A549 (cell line): ENCODE measurements at regions not wholly inside any gene's neighbourhood (a gene's known extent, or its start where the extent isn't known, plus 50 kb on each side); places are given as distances from the start of the nearest gene placed in this dataset.

ENCODE experiments used
- ATAC-seq, 2 experiments: fragments of 200-7000 bp in 1 of 2; fragments of >200 bp in 1 of 2; cut with Nextera tagmentation in 1 of 2; cut with Tn5 transposase in 1 of 2; 3 replicates each; pipeline versions ENCODE4 v1.8.0 to v1.9.1; 2018 to 2020; ENCODE audit warnings: mild to moderate bottlenecking in 1 of 2, moderate library complexity in 1 of 2
- CTCF ChIA-PET: fragments of 300-600 bp; sonication (Branson Sonifier 250); formaldehyde crosslinking; extraction: SDS; loops from one replicate; lab custom pipeline; 2021; ENCODE audit warnings: antibody characterized with exemption, inconsistent platforms; lab: Yijun Ruan, JAX
- POLR2A ChIA-PET: fragments of 350-600 bp; formaldehyde crosslinking; extraction: SDS; loops from one replicate; lab custom pipeline; 2021; ENCODE audit warnings: antibody characterized with exemption, inconsistent platforms; lab: Yijun Ruan, JAX
- DNase-seq, 2 experiments: peaks; one replicate each; pipeline versions ENCODE4 v3.0.0 to v3.0.0-alpha.2; 2011 to 2016; ENCODE audit warnings: low read depth in 1 of 2, low spot score in 1 of 2
- FAIRE-seq: peaks from 2 replicates; lab custom pipeline; 2011; peaks lifted over from hg19 to GRCh38; lab: Jason Lieb, UNC
- H3K27ac ChIP-seq, 2 experiments: fragments of >200 bp; sonication (Bioruptor Twin); formaldehyde crosslinking; 3 replicates each; pipeline ENCODE4 v1.5.1; 2016 to 2017
- H3K4me1 ChIP-seq: fragments of >200 bp; sonication (Bioruptor Twin); formaldehyde crosslinking; 3 replicates; pipeline ENCODE4 v1.6.1; 2016
- H3K4me2 ChIP-seq: fragments of >200 bp; sonication (Bioruptor Twin); formaldehyde crosslinking; 3 replicates; pipeline ENCODE4 v1.6.1; 2016
- H3K4me3 ChIP-seq: fragments of >200 bp; sonication (Bioruptor Twin); formaldehyde crosslinking; 3 replicates; pipeline ENCODE4 v1.5.1; 2016
- H3K9me3 ChIP-seq: fragments of >200 bp; sonication (Bioruptor Twin); formaldehyde crosslinking; 3 replicates; pipeline ENCODE4 v1.6.1; 2016
- BHLHE40 ChIP-seq: IDR thresholded peaks from 2 replicates; pipeline ENCODE4 v1.6.1; 2012; ENCODE audit warnings: low read depth, low read length, inconsistent platforms
- CBX2 ChIP-seq: fragments of 200-600 bp; sonication (generic); IDR thresholded peaks from 2 replicates; pipeline ENCODE4 v1.6.1; 2016; ENCODE audit warnings: low read depth, mild to moderate bottlenecking, borderline replicate concordance
- CBX8 ChIP-seq: fragments of 200-600 bp; sonication (generic); IDR thresholded peaks from 2 replicates; pipeline ENCODE4 v1.6.1; 2016
- CEBPB ChIP-seq, 2 experiments: fragments of >200 bp in 1 of 2; sonication (Bioruptor Twin) in 1 of 2; formaldehyde crosslinking in 1 of 2; IDR thresholded peaks; 2 replicates each; pipeline ENCODE4 v1.6.1; 2012 to 2016
- EP300 ChIP-seq, 2 experiments: fragments of >200 bp; sonication (Bioruptor Twin); formaldehyde crosslinking; IDR thresholded peaks; 2 replicates in 1 of 2; 3 replicates in 1 of 2; pipeline ENCODE4 v1.6.1; 2016 to 2017
- ESRRA ChIP-seq: fragments of 150-350 bp; IDR thresholded peaks from 2 replicates; pipeline ENCODE4 v1.6.1; 2014; ENCODE audit warnings: mild to moderate bottlenecking, low read length, borderline replicate concordance
- FOXS1 ChIP-seq: fragments of 250-450 bp; sonication (Bioruptor Pico); IDR thresholded peaks from 2 replicates; pipeline ENCODE4 v1.5.0; 2020; ENCODE audit warnings: mild to moderate bottlenecking, moderate library complexity
- GATA3 ChIP-seq: IDR thresholded peaks from 2 replicates; pipeline ENCODE4 v1.6.1; 2012; ENCODE audit warnings: borderline replicate concordance
- HDAC2 ChIP-seq: fragments of 200-600 bp; sonication (generic); IDR thresholded peaks from 2 replicates; pipeline ENCODE4 v1.6.1; 2016
- HEYL ChIP-seq: fragments of 250-450 bp; sonication (Bioruptor Pico); IDR thresholded peaks from 2 replicates; pipeline ENCODE4 v1.8.0; 2021; ENCODE audit warnings: mild to moderate bottlenecking, moderate library complexity
- HMGXB4 ChIP-seq: fragments of 250-450 bp; sonication (Bioruptor Pico); IDR thresholded peaks from 2 replicates; pipeline ENCODE4 v1.5.0; 2021; ENCODE audit warnings: mild to moderate bottlenecking, moderate library complexity, borderline replicate concordance
- HOXA7 ChIP-seq: fragments of 250-450 bp; sonication (Bioruptor Pico); IDR thresholded peaks from 2 replicates; pipeline ENCODE4 v1.5.0; 2020; ENCODE audit warnings: mild to moderate bottlenecking, moderate library complexity
- HOXB13 ChIP-seq: fragments of 250-450 bp; sonication (Bioruptor Pico); IDR thresholded peaks from 2 replicates; pipeline ENCODE4 v1.5.0; 2020; ENCODE audit warnings: low read depth, mild to moderate bottlenecking, moderate library complexity
- HOXB5 ChIP-seq: fragments of 250-450 bp; sonication (Bioruptor Pico); IDR thresholded peaks from 2 replicates; pipeline ENCODE4 v1.5.0; 2020; ENCODE audit warnings: mild to moderate bottlenecking, moderate library complexity
- JUN ChIP-seq, 2 experiments: fragments of >200 bp; sonication (Bioruptor Twin); formaldehyde crosslinking; IDR thresholded peaks; 2 replicates in 1 of 2; 3 replicates in 1 of 2; pipeline ENCODE4 v1.6.1; 2016 to 2017
- MAZ ChIP-seq: fragments of 150-350 bp; IDR thresholded peaks from 2 replicates; pipeline ENCODE4 v1.6.1; 2014; ENCODE audit warnings: antibody characterized with exemption, low read depth, low read length, borderline replicate concordance
- MYC ChIP-seq: IDR thresholded peaks from 2 replicates; pipeline ENCODE4 v1.6.1; 2012; ENCODE audit warnings: mild to moderate bottlenecking, inconsistent platforms, low read length, improper control_type of control experiment, borderline replicate concordance
- NFE2L2 ChIP-seq: fragments of 150-350 bp; conservative IDR thresholded peaks from 2 replicates; pipeline ENCODE4 v1.6.1; 2014; ENCODE audit warnings: low read length
- NPAS2 ChIP-seq: fragments of 250-450 bp; sonication (Bioruptor Pico); IDR thresholded peaks from 2 replicates; pipeline ENCODE4 v1.8.0; 2022; ENCODE audit warnings: mild to moderate bottlenecking, moderate library complexity, borderline replicate concordance
- PBX3 ChIP-seq: IDR thresholded peaks from 2 replicates; pipeline ENCODE4 v1.6.1; 2012
- PHF8 ChIP-seq: fragments of 200-600 bp; sonication (generic); IDR thresholded peaks from 2 replicates; pipeline ENCODE4 v1.6.1; 2016; ENCODE audit warnings: low read depth, mild to moderate bottlenecking, antibody characterized with exemption, moderate library complexity, borderline replicate concordance
- RARB ChIP-seq: fragments of 250-450 bp; sonication (Bioruptor Pico); IDR thresholded peaks from 2 replicates; pipeline ENCODE4 v1.8.0; 2021; ENCODE audit warnings: mild to moderate bottlenecking, moderate library complexity
- RCOR1 ChIP-seq: fragments of 150-350 bp; IDR thresholded peaks from 2 replicates; pipeline ENCODE4 v1.6.1; 2014; ENCODE audit warnings: antibody characterized with exemption, low read length, low read depth
- RFX5 ChIP-seq: fragments of 450-650 bp; IDR thresholded peaks from 2 replicates; pipeline ENCODE4 v1.7.1; 2014; ENCODE audit warnings: antibody characterized with exemption, mild to moderate bottlenecking, moderate library complexity
- RNF2 ChIP-seq: fragments of 200-600 bp; sonication (generic); IDR thresholded peaks from 2 replicates; pipeline ENCODE4 v1.6.1; 2016; ENCODE audit warnings: low read depth, mild to moderate bottlenecking, antibody characterized with exemption, moderate library complexity, borderline replicate concordance
- SREBF2 ChIP-seq: fragments of 450-650 bp; IDR thresholded peaks from 2 replicates; pipeline ENCODE4 v1.6.1; 2014; ENCODE audit warnings: mild to moderate bottlenecking, moderate library complexity
- WGBS: methylation state at CpG from one replicate; pipeline ENCODE4 v1.1.6; 2017; ENCODE audit errors: missing lambda C conversion rate; 5-methylcytosine and 5-hydroxymethylcytosine counted together
- TF ChIP-seq, protein P1 (sequence below): fragments of >200 bp; sonication (Bioruptor Twin); formaldehyde crosslinking; IDR thresholded peaks from 3 replicates; pipeline ENCODE4 v1.6.1; 2016
- TF ChIP-seq, protein P2 (sequence below): fragments of >200 bp; sonication (Bioruptor Twin); formaldehyde crosslinking; IDR thresholded peaks from 3 replicates; pipeline ENCODE4 v1.5.1; 2016
- TF ChIP-seq, protein P3 (sequence below): fragments of 450-650 bp; IDR thresholded peaks from 2 replicates; pipeline ENCODE4 v1.6.1; 2014; ENCODE audit warnings: antibody characterized with exemption

GRCh38 chr7:91336106-91336505, 71.9 kb downstream of the FZD1 start:
- Histone ChIP-seq H3K4me1 (no peaks in the 10 kb centered on the region), H3K27ac (no peak overlapping the region), H3K4me3 (no peak overlapping the region), H3K9me3 (no peaks in the 10 kb centered on the region), H3K4me2 (no peak overlapping the region)
- CTCF ChIA-PET, result no interaction called here
- ATAC-seq (no peak), FAIRE-seq (no peak), DNase-seq (no peak)
- POLR2A ChIA-PET, result no interaction called here
- TF ChIP-seq RFX5 (no peak), JUN (IDR thresholded peaks at IDR 0.05) (no peak), GATA3 (no peak), NFE2L2 (no peak), HDAC2 (no peak), HOXB5 (CRISPR knock-in tag) (no peak), ESRRA (no peak), MAZ (no peak), SREBF2 (no peak), CEBPB (IDR thresholded peaks at IDR 0.05) (no peak), MYC (no peak), BHLHE40 (no peak), CBX8 (no peak), NPAS2 (no peak), PBX3 (no peak), HOXA7 (no peak), PHF8 (no peak)
- TF ChIP-seq, protein P1, sequence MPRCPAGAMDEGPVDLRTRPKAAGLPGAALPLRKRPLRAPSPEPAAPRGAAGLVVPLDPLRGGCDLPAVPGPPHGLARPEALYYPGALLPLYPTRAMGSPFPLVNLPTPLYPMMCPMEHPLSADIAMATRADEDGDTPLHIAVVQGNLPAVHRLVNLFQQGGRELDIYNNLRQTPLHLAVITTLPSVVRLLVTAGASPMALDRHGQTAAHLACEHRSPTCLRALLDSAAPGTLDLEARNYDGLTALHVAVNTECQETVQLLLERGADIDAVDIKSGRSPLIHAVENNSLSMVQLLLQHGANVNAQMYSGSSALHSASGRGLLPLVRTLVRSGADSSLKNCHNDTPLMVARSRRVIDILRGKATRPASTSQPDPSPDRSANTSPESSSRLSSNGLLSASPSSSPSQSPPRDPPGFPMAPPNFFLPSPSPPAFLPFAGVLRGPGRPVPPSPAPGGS, result no peak
- TF ChIP-seq, protein P2, sequence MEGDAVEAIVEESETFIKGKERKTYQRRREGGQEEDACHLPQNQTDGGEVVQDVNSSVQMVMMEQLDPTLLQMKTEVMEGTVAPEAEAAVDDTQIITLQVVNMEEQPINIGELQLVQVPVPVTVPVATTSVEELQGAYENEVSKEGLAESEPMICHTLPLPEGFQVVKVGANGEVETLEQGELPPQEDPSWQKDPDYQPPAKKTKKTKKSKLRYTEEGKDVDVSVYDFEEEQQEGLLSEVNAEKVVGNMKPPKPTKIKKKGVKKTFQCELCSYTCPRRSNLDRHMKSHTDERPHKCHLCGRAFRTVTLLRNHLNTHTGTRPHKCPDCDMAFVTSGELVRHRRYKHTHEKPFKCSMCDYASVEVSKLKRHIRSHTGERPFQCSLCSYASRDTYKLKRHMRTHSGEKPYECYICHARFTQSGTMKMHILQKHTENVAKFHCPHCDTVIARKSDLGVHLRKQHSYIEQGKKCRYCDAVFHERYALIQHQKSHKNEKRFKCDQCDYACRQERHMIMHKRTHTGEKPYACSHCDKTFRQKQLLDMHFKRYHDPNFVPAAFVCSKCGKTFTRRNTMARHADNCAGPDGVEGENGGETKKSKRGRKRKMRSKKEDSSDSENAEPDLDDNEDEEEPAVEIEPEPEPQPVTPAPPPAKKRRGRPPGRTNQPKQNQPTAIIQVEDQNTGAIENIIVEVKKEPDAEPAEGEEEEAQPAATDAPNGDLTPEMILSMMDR, result no peak
- TF ChIP-seq, protein P3, sequence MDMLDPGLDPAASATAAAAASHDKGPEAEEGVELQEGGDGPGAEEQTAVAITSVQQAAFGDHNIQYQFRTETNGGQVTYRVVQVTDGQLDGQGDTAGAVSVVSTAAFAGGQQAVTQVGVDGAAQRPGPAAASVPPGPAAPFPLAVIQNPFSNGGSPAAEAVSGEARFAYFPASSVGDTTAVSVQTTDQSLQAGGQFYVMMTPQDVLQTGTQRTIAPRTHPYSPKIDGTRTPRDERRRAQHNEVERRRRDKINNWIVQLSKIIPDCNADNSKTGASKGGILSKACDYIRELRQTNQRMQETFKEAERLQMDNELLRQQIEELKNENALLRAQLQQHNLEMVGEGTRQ, result no peak
- WGBS, result 0% methylated on average over 2 of the region's 2 CpGs

GRCh38 chr7:91338226-91339020, 74.2 kb downstream of the FZD1 start:
- POLR2A ChIA-PET, result no interaction called here
- 0% methylated on average over 3 of the region's 3 CpGs for WGBS
- DNase-seq, result no peak

More at GRCh38 chr7:91338226-91339020, 74.2 kb downstream of the FZD1 start:
- Histone ChIP-seq H3K9me3 (no peaks in the 10 kb centered on the region), H3K4me3 (no peak overlapping the region), H3K4me1 (no peaks in the 10 kb centered on the region), H3K27ac (no peak overlapping the region), H3K4me2 (no peak overlapping the region)
- TF ChIP-seq CBX2 (no peak), HMGXB4 (no peak), RARB (CRISPR knock-in tag) (no peak), HOXB13 (CRISPR knock-in tag) (no peak), EP300 (IDR thresholded peaks at IDR 0.05) (no peak), HOXA7 (no peak), HEYL (CRISPR knock-in tag) (no peak), ESRRA (no peak), RNF2 (no peak), RCOR1 (no peak), NFE2L2 (no peak), FOXS1 (no peak)
- TF ChIP-seq, protein P3, result no peak
- no peak for ATAC-seq
- FAIRE-seq, result no peak
- CTCF ChIA-PET, result no interaction called here
